KBM-7 (cell line): ENCODE measurements at regions not wholly inside any gene's neighbourhood (a gene's known extent, or its start where the extent isn't known, plus 50 kb on each side); places are given as distances from the start of the nearest gene placed in this dataset.
"Not testable (repeated sequence)": the region's sequence is repeated elsewhere in the genome, so short reads cannot be mapped to it uniquely, and the experiment has no call there.

Experiments
- DNase-seq: peaks from one replicate; pipeline ENCODE4 v3.0.0-alpha.2; 2015
- in situ Hi-C: fragments of 300-500 bp; cut with MboI; formaldehyde crosslinking; loops from 2 replicates; pipeline ENCODE4 v1.14.3; 2020; ENCODE audit warnings: low sequenced_read_pairs, low pct_unique_long_range_greater_than_20kb, mixed read lengths

- in situ Hi-C loops: no loop called here
- no peak for DNase-seq
Measured at GRCh38 chr6:169406804-169407203, 153.2 kb upstream of the THBS2 start.

- in situ Hi-C loops: no loop called here
- no peak for DNase-seq
Measured at GRCh38 chr6:169406034-169406433, 152.4 kb upstream of the THBS2 start.

DNA sequence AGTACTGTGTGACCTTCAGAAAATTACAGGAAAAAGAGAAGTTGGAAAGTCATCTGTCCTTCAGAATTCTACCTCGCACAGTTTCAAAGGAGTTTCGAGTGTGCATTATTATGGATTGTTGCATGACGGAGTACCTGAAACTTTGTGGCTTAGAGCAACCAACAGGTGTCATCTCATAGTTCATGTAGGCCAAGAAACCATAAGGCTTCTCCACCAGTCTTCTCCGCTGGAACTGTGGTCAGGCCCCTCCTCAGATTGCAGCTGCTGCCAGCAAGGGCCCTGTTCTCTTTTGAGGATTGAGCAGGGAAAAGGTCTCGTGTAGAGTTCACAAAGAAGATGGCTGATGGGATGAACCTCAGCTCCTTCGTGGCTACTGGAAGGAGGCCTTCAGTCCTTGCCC lies 151.2 kb upstream of the THBS2 start:
- in situ Hi-C loops: no loop called here
- no peak for DNase-seq

GRCh38 chr6:169398342-169399105 lies 144.9 kb upstream of the THBS2 start:
- DNase-seq: no peak
- in situ Hi-C loops: no loop called here

- in situ Hi-C loops: no loop called here
- DNase-seq: no peak
Measured at GRCh38 chr6:169397684-169398083, 144.0 kb upstream of the THBS2 start.

- in situ Hi-C loops: no loop called here
- DNase-seq: peak; percentile 44
Measured at GRCh38 chr6:169396554-169397163, 143.0 kb upstream of the THBS2 start.

GRCh38 chr6:169396009-169396539 lies 142.4 kb upstream of the THBS2 start:
- in situ Hi-C loops, DNase-seq: not testable (repeated sequence)

GRCh38 chr6:169395080-169395805 lies 141.6 kb upstream of the THBS2 start:
- in situ Hi-C loops: no loop called here
- DNase-seq: no peak

DNA sequence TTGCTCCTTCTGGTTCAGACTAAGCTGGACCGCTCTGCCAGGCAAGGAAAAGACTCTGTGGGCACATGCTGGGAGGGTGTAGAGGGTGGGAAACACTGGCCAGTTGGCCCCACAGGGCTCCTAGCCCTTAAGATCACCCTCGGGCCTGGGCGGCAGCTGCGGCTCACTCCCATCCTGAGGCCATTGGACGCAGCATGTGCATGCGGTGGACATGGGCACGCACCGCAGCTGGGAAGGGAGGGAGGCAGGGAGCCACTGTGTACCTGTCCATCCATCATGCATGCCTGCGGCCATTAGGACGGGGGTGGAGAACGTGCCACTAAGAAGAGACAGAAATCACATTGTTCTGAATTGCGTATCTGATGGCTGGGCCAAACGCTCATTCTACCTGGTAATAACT lies 140.1 kb upstream of the THBS2 start:
- no peak for DNase-seq
- in situ Hi-C loops: no loop called here

GRCh38 chr6:169391473-169392071 lies 137.9 kb upstream of the THBS2 start:
- in situ Hi-C loops: no loop called here
- no peak for DNase-seq

- in situ Hi-C loops: no loop called here
- no peak for DNase-seq
Measured at GRCh38 chr6:169388395-169389166, 134.9 kb upstream of the THBS2 start.

- in situ Hi-C loops: no loop called here
- DNase-seq: no peak
Measured at GRCh38 chr6:169387809-169388383, 134.2 kb upstream of the THBS2 start.

DNA sequence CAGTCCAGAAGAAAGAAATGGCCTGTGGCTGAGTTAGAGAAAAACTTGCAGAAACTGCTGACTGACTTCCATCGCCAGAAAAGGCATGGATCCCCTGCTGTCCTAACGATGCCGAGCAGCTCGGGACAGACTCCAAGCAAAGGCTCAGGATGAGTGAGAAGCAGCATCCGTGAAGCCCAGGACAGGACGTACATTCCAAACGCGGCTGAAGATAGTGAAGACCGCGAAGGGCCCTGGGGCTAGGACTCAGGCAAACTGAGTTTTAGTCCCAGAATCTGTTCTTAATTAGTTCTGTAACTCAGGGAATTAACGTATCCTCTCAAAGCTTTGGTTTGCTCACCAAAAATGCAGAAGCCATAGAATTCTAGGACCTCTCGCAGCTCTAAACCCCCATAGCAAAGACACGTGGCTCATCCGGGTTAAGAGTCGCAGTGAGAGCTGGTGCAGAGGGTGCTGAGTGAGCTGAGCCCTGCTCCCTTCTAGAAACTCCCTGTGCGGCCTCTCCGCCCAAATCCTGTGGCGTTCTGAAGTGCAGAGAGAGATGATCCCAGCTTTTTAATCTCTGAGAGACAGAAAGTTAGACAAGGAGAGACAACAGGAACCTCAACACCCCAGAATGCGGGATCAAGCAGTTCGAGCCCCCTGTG lies 132.9 kb upstream of the THBS2 start:
- in situ Hi-C loops: no loop called here
- DNase-seq: no peak

DNA sequence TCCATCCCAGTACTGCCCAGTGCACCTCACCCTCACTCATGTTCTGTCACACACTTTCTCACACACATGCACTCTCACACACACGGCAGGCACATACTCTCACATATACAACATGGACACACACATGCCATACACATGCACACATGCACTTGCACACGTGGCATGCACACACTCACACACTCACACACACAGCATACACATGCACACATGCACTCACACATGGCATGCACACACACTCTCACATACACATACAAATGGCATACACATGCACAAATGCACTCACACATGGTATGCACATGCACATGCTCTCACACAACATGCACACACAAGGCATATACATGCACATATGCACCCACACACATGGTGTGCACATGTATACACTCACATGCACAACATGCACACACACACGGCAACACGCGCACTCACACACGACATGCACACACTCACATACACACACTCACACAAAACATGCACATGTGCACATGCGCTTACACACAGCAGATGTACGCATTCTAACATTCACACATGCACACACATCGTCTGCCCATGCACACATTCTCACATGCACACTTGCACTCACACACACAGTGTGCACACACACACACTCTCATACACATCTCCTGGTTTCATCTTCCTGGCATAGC lies 131.7 kb upstream of the THBS2 start:
- in situ Hi-C loops: no loop called here
- no peak for DNase-seq

DNA sequence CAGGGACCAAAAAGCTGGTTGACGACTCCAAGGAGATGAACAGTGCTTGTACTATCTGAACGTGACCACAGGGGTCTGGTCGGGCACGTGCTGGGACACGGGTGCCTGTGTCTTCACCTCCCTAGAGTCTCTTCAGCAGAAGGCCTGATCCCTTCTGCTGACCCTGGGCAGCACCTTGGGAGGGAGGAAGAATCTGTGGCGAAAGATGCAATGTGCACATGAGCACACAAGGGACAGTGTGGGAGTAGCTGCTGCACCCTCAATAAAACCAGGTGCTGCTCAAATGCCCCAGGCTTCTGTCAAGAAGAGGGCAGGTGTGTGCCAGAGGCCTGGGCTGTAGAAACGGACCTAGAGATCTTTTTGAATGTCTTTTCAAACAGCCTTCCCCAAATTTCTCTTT lies 130.6 kb upstream of the THBS2 start:
- in situ Hi-C loops: no loop called here

GRCh38 chr6:169383265-169383664 lies 129.6 kb upstream of the THBS2 start:
- in situ Hi-C loops: no loop called here
- DNase-seq: no peak

More for the DNA sequence above, 130.6 kb upstream of the THBS2 start:
- DNase-seq: no peak

DNA sequence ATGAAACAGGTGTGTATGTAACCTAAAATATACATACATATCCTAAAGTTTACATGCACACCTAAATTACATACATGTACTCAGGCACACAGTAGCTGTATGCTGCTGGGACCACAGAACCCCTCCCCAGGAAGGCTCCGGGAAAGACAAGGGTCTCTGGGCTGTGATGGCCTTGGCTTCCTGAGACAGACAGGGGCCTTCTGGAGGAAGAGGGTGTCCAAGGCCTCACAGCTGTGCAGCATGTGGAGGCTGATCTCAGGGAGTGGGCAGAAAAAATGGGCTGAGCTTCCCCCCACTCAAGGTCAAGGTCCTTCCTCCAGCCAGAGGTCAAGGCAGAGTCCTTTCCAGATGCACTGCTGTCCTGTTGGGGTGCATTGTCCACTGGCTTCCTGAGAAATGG lies 129.1 kb upstream of the THBS2 start:
- in situ Hi-C loops: no loop called here
- no peak for DNase-seq

- DNase-seq: no peak
- in situ Hi-C loops: no loop called here
Measured at GRCh38 chr6:169381988-169382387, 128.3 kb upstream of the THBS2 start.
